IMR-90 (cell line): ENCODE measurements at regions not wholly inside any gene's neighbourhood (a gene's known extent, or its start where the extent isn't known, plus 50 kb on each side); places are given as distances from the start of the nearest gene placed in this dataset.

Experiments used
- ATAC-seq: fragments of 200-7000 bp; cut with Tn5 transposase; 2 replicates; pipeline ENCODE4 v1.9.1; 2020; ENCODE audit warnings: low read depth, mild to moderate bottlenecking, moderate library complexity
- BruUV-seq: library from RNA; stranded (reverse); fragments of 400-500 nt; replicated peaks from 2 replicates; lab custom pipeline; 2021; lab: Mats Ljungman, UMichigan
- CTCF ChIA-PET: fragments of 300-600 bp; formaldehyde crosslinking; extraction: SDS; loops from one replicate; lab custom pipeline; 2021; ENCODE audit warnings: antibody characterized with exemption; lab: Yijun Ruan, JAX
- POLR2A ChIA-PET: fragments of 300-600 bp; sonication (Branson Sonifier 250); formaldehyde crosslinking; loops from one replicate; lab custom pipeline; 2022; ENCODE audit warnings: antibody characterized with exemption; ENCODE audit not compliant: unreplicated experiment; lab: Charles Lee
- DNase-seq: peaks from one replicate; pipeline ENCODE4 v3.0.0; 2013
- H2AFZ ChIP-seq: replicated peaks from 2 replicates; pipeline ENCODE3; 2013; ENCODE audit warnings: low read length, mild to moderate bottlenecking; ENCODE audit not compliant: poor library complexity
- H2AK5ac ChIP-seq: 2 replicates; pipeline ENCODE4 v1.6.1; 2013; ENCODE audit warnings: low read depth, low read length, inconsistent platforms
- H2AK9ac ChIP-seq: replicated peaks from 2 replicates; pipeline ENCODE3; 2013; ENCODE audit warnings: mild to moderate bottlenecking, low read depth, low read length, moderate library complexity; ENCODE audit not compliant: poor library complexity
- H2BK120ac ChIP-seq: 2 replicates; pipeline ENCODE4 v1.6.1; 2013; ENCODE audit warnings: low read depth, low read length, inconsistent platforms
- H2BK15ac ChIP-seq: 3 replicates; pipeline ENCODE4 v1.6.1; 2013; ENCODE audit warnings: low read depth, low read length, inconsistent platforms
- H2BK20ac ChIP-seq: 2 replicates; pipeline ENCODE4 v1.6.1; 2013; ENCODE audit warnings: low read depth, mild to moderate bottlenecking, inconsistent platforms, low read length, moderate library complexity
- H2BK5ac ChIP-seq: 2 replicates; pipeline ENCODE4 v1.6.1; 2013; ENCODE audit warnings: mild to moderate bottlenecking, low read depth, low read length, inconsistent platforms; ENCODE audit not compliant: poor library complexity, severe bottlenecking
- H3K14ac ChIP-seq: replicated peaks from 2 replicates; pipeline ENCODE4 v1.6.1; 2013; ENCODE audit warnings: low read depth, low read length, inconsistent platforms
- H3K18ac ChIP-seq: 2 replicates; pipeline ENCODE4 v1.6.1; 2013; ENCODE audit warnings: low read depth, low read length, control low read depth
- H3K23ac ChIP-seq: 2 replicates; pipeline ENCODE4 v1.6.1; 2013; ENCODE audit warnings: low read depth, low read length, inconsistent platforms
- H3K27ac ChIP-seq: 2 replicates; pipeline ENCODE4 v1.5.1; 2013; ENCODE audit warnings: mild to moderate bottlenecking, control low read depth, low read length; ENCODE audit not compliant: insufficient read depth
- H3K27me3 ChIP-seq: 2 replicates; pipeline ENCODE4 v1.6.1; 2013; ENCODE audit warnings: low read length; ENCODE audit not compliant: control insufficient read depth, insufficient read depth
- H3K36me3 ChIP-seq: 2 replicates; pipeline ENCODE4 v1.6.1; 2013; ENCODE audit warnings: low read length, mixed read lengths; ENCODE audit not compliant: control insufficient read depth, insufficient read depth
- H3K4ac ChIP-seq: 2 replicates; pipeline ENCODE4 v1.6.1; 2013; ENCODE audit warnings: low read depth, low read length, inconsistent platforms
- H3K4me1 ChIP-seq: 2 replicates; pipeline ENCODE4 v1.6.1; 2013; ENCODE audit warnings: low read length, mixed read lengths; ENCODE audit not compliant: control insufficient read depth, insufficient read depth
- H3K4me2 ChIP-seq: 2 replicates; pipeline ENCODE4 v1.6.1; 2013; ENCODE audit warnings: low read depth, mild to moderate bottlenecking, control low read depth, low read length, moderate library complexity
- H3K4me3 ChIP-seq: 2 replicates; pipeline ENCODE4 v1.5.1; 2013; ENCODE audit warnings: low read depth, mild to moderate bottlenecking, control low read depth, low read length, moderate library complexity; ENCODE audit not compliant: insufficient read depth
- H3K56ac ChIP-seq: 2 replicates; pipeline ENCODE4 v1.6.1; 2013; ENCODE audit warnings: low read length, inconsistent platforms; ENCODE audit not compliant: insufficient read depth; ENCODE audit errors: extremely low read depth
- H3K79me1 ChIP-seq, 2 experiments: 2 replicates each; pipeline ENCODE4 v1.6.1; 2013; ENCODE audit warnings: low read length in 2 of 2, inconsistent platforms in 1 of 2, low read depth in 1 of 2
- H3K9ac ChIP-seq: 2 replicates; pipeline ENCODE4 v1.6.1; 2013; ENCODE audit warnings: low read depth, low read length, control low read depth
- H3K9me1 ChIP-seq: 2 replicates; pipeline ENCODE4 v1.6.1; 2013; ENCODE audit warnings: low read length, inconsistent platforms; ENCODE audit not compliant: insufficient read depth
- H3K9me3 ChIP-seq: 2 replicates; pipeline ENCODE4 v1.6.1; 2013; ENCODE audit warnings: low read length; ENCODE audit not compliant: control insufficient read depth, insufficient read depth
- H4K20me1 ChIP-seq: 2 replicates; pipeline ENCODE4 v1.6.1; 2013; ENCODE audit warnings: low read length, inconsistent platforms; ENCODE audit not compliant: insufficient read depth
- H4K5ac ChIP-seq: 2 replicates; pipeline ENCODE4 v1.6.1; 2013; ENCODE audit warnings: mild to moderate bottlenecking, low read depth, low read length, control low read depth
- H4K8ac ChIP-seq, 2 experiments: 2 replicates each; pipeline ENCODE4 v1.6.1; 2013; ENCODE audit warnings: low read depth in 2 of 2, low read length in 2 of 2, control low read depth in 1 of 2, inconsistent platforms in 1 of 2
- H4K91ac ChIP-seq: 2 replicates; pipeline ENCODE4 v1.6.1; 2013; ENCODE audit warnings: low read depth, low read length, inconsistent platforms; ENCODE audit not compliant: insufficient read depth
- FOS ChIP-seq: fragments of 150-350 bp; IDR thresholded peaks from 2 replicates; pipeline ENCODE4 v1.6.1; 2016; ENCODE audit warnings: low read depth, low read length
- MAFK ChIP-seq: IDR thresholded peaks from 2 replicates; pipeline ENCODE4 v1.6.1; 2012; ENCODE audit warnings: low read depth, low read length, improper control_type of control experiment
- NFE2L2 ChIP-seq: fragments of 150-350 bp; IDR thresholded peaks from 2 replicates; pipeline ENCODE4 v1.6.1; 2016; ENCODE audit warnings: low read depth, mild to moderate bottlenecking, low read length
- POLR2A ChIP-seq: IDR thresholded peaks from 2 replicates; pipeline ENCODE4 v1.6.1; 2012; ENCODE audit warnings: mild to moderate bottlenecking, low read depth, low read length
- RFX5 ChIP-seq: IDR thresholded peaks from 2 replicates; pipeline ENCODE4 v1.8.0; 2012; ENCODE audit warnings: low read depth, mild to moderate bottlenecking, low read length, moderate library complexity
- WGBS, 2 experiments: methylation state at CpG; one replicate each; pipeline versions ENCODE4 v1.1.5 to v1.1.7; 2013; ENCODE audit warnings: missing lambda C conversion rate in 2 of 2; ENCODE audit not compliant: insufficient read length in 1 of 2; ENCODE audit errors: extremely low coverage in 2 of 2; 5-methylcytosine and 5-hydroxymethylcytosine counted together
- dilution Hi-C: fragments of 300-500 bp; cut with HindIII; formaldehyde crosslinking; loops from one replicate; pipeline ENCODE4 v1.14.3; 2018; ENCODE audit warnings: low sequenced_read_pairs; ENCODE audit not compliant: unreplicated experiment
- in situ Hi-C: fragments of 300-500 bp; cut with MboI; formaldehyde crosslinking; loops from 3 replicates; pipeline ENCODE4 v1.14.3; 2019; ENCODE audit warnings: low sequenced_read_pairs, inconsistent platforms, mixed read lengths
- intact Hi-C: fragments of 100-400 bp; cut with micrococcal nuclease; formaldehyde crosslinking; loops from 2 replicates; pipeline ENCODE4 v1.10.0; 2022

DNA sequence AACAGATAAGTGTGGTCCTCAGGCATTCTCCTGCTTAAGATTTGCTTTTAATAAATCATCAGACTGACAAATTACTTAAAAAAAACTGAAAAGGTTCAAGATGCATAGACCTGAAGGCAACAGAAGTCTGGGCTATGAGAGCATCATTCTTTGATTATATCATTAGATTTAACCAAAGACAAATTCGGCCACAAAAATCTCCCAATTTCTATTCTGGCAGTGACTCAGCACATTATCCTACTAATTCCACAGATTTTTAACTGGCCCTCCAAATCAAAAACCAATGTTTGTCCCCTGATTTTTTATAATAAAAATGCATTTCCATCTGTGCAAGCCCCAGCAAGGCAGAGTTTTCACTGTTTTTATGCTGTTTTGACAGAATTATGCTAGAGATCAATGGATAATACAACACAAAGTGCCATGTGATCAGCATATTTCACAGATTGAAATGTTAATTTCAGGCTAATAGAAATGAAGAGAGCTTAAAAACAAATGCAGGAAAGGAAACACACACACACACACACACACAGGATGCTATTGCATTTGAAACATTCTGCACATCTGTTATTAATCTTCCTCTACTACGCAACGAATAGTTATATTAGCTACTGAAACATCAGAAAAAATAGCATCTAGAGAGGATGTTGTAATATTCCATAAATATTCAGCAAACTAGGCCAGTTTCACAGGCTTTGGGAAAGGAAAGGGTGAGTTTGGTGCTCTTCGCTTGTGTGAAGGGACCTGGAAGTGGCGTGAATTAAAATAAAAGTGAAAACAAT, 177.6 kb upstream of the ST8SIA4 start:
- intact Hi-C loops (no loop called here), dilution Hi-C loops (no loop called here), in situ Hi-C loops (no loop called here)
- H2AK9ac ChIP-seq = no peak overlapping the region
- no peak overlapping the region for H2BK5ac ChIP-seq
- H3K36me3 ChIP-seq = no peaks in the 10 kb centered on the region
- no peak overlapping the region for H4K8ac ChIP-seq
- no peaks in the 10 kb centered on the region for H3K27me3 ChIP-seq
- no peaks in the 10 kb centered on the region for H3K9me1 ChIP-seq
- no peak overlapping the region for H3K4me2 ChIP-seq
- no CpG with 5 or more reads among the region's 5 CpGs for WGBS, 2 experiments
- no peak overlapping the region for H2AFZ ChIP-seq
- CTCF ChIA-PET = interaction anchor here (0.6 kb wide), 1 partner anchor 10 kb away, joined by 3 read pairs; no protein-coding TSS in a partner anchor
- H3K79me1 ChIP-seq = no peaks in the 10 kb centered on the region
- H4K20me1 ChIP-seq = no peaks in the 10 kb centered on the region
- no peak overlapping the region for H4K91ac ChIP-seq
- peaks cover 6% of the 10 kb centered on the region for H3K9me3 ChIP-seq
- no peak overlapping the region for H2BK120ac ChIP-seq
- no peak overlapping the region for H3K27ac ChIP-seq
- no peak overlapping the region for H2AK5ac ChIP-seq
- no peak overlapping the region for H3K56ac ChIP-seq
- H2BK20ac ChIP-seq = no peak overlapping the region
- no TSS peak for BruUV-seq
- H2BK15ac ChIP-seq = no peak overlapping the region
- H3K4ac ChIP-seq = no peak overlapping the region
- H3K4me3 ChIP-seq = no peak overlapping the region
- no peak overlapping the region for H3K18ac ChIP-seq
- DNase-seq (no peak), ATAC-seq (no peak)
- H3K14ac ChIP-seq = no peak overlapping the region
- TF ChIP-seq RFX5 (no peak), NFE2L2 (peak; percentile 73), MAFK (no peak), FOS (no peak), POLR2A (no peak)
- H3K4me1 ChIP-seq = no peaks in the 10 kb centered on the region
- POLR2A ChIA-PET = no interaction called here
- no peak overlapping the region for H3K23ac ChIP-seq
- H3K9ac ChIP-seq = no peak overlapping the region
- H4K5ac ChIP-seq = no peak overlapping the region
